K562 (cell line): ENCODE measurements at regions not wholly inside any gene's neighbourhood (a gene's known extent, or its start where the extent isn't known, plus 50 kb on each side); places are given as distances from the start of the nearest gene placed in this dataset.

Source experiments
- ATAC-seq: fragments of 200-7000 bp; cut with Tn5 transposase; 3 replicates; pipeline ENCODE4 v1.9.1; 2020; ENCODE audit warnings: moderate library complexity
- BruUV-seq: library from RNA; stranded (reverse); fragments of 400-500 nt; replicated peaks from 2 replicates; lab custom pipeline; 2021; lab: Mats Ljungman, UMichigan
- CTCF ChIA-PET: fragments of 300-600 bp; formaldehyde crosslinking; extraction: SDS; loops from one replicate; lab custom pipeline; 2021; ENCODE audit warnings: low intra/inter-chr PET ratio; lab: Yijun Ruan, JAX
- POLR2A ChIA-PET: fragments of 300-600, 350-650 bp; sonication (Branson Sonifier 250); formaldehyde crosslinking; extraction: SDS; loops from one replicate; lab custom pipeline; 2021; ENCODE audit warnings: antibody characterized with exemption, inconsistent platforms; lab: Yijun Ruan, JAX
- DNase-seq, 4 experiments: peaks; one replicate each; pipeline versions ENCODE4 v3.0.0 to v3.0.0-alpha.2; 2011 to 2018; ENCODE audit warnings: low spot score in 3 of 4, mixed read lengths in 3 of 4; ENCODE audit errors: extremely low read depth in 1 of 4
- FAIRE-seq: peaks from 2 replicates; lab custom pipeline; 2011; peaks lifted over from hg19 to GRCh38; lab: Jason Lieb, UNC
- H2AFZ ChIP-seq: 2 replicates; pipeline ENCODE4 v1.6.0; 2011; ENCODE audit warnings: low read depth, low read length, control low read depth, inconsistent platforms
- H3K27ac ChIP-seq: fragments of 200-600 bp; 3 replicates; pipeline ENCODE4 v1.8.0; 2011; ENCODE audit warnings: low read depth, mild to moderate bottlenecking, control low read depth, inconsistent platforms, low read length, moderate library complexity, mixed read lengths; ENCODE audit errors: extremely low read depth
- H3K27me3 ChIP-seq, 2 experiments: fragments of 300-600 bp in 1 of 2; 2 replicates in 1 of 2; 3 replicates in 1 of 2; pipeline versions ENCODE4 v1.6.0 to v1.8.0; 2011; ENCODE audit warnings: inconsistent platforms in 2 of 2, low read length in 2 of 2, mild to moderate bottlenecking in 1 of 2, mixed read lengths in 1 of 2, moderate library complexity in 1 of 2; ENCODE audit not compliant: control insufficient read depth in 2 of 2, insufficient read depth in 2 of 2
- H3K36me3 ChIP-seq: fragments of 300-600 bp; 3 replicates; pipeline ENCODE4 v1.8.0; 2011; ENCODE audit warnings: mild to moderate bottlenecking, low read length, inconsistent platforms; ENCODE audit not compliant: control insufficient read depth, insufficient read depth
- H3K4me1 ChIP-seq, 2 experiments: fragments of 200-600 bp in 1 of 2; replicated peaks in 1 of 2; 2 replicates in 1 of 2; 3 replicates in 1 of 2; pipeline versions ENCODE4 v1.5.1 to v1.8.0; 2011; ENCODE audit warnings: inconsistent platforms in 2 of 2, low read length in 2 of 2, mild to moderate bottlenecking in 1 of 2, mixed read lengths in 1 of 2, moderate library complexity in 1 of 2; ENCODE audit not compliant: control insufficient read depth in 2 of 2, insufficient read depth in 2 of 2
- H3K4me2 ChIP-seq: 2 replicates; pipeline ENCODE4 v1.6.1; 2011; ENCODE audit warnings: low read length, control low read depth, inconsistent platforms, mixed read lengths; ENCODE audit not compliant: insufficient read depth
- H3K4me3 ChIP-seq: fragments of 200-600 bp; sonication (generic), shearing (Covaris generic); 2 replicates; pipeline ENCODE4 v1.5.1; 2016; ENCODE audit warnings: control low read depth, inconsistent platforms
- H3K79me2 ChIP-seq: fragments of 200-600 bp; 3 replicates; pipeline ENCODE4 v1.8.0; 2011; ENCODE audit warnings: low read length, inconsistent platforms; ENCODE audit not compliant: control insufficient read depth, insufficient read depth
- H3K9ac ChIP-seq, 2 experiments: 2 replicates each; pipeline versions ENCODE4 v1.6.0 to v1.6.1; 2011; ENCODE audit warnings: low read depth in 2 of 2, low read length in 2 of 2, control low read depth in 1 of 2, inconsistent platforms in 1 of 2, mild to moderate bottlenecking in 1 of 2, mixed read lengths in 1 of 2; ENCODE audit not compliant: insufficient read depth in 1 of 2
- H3K9me1 ChIP-seq: one replicate; pipeline ENCODE4 v1.6.0; 2011; ENCODE audit warnings: inconsistent platforms, mild to moderate bottlenecking, low read length, moderate library complexity; ENCODE audit not compliant: control insufficient read depth, insufficient read depth
- H3K9me3 ChIP-seq: replicated peaks from 2 replicates; pipeline ENCODE4 v1.5.1; 2011; ENCODE audit warnings: low read depth, low read length, inconsistent platforms; ENCODE audit not compliant: control insufficient read depth, insufficient read depth
- H4K20me1 ChIP-seq: replicated peaks from 2 replicates; pipeline ENCODE4 v1.6.1; 2011; ENCODE audit warnings: low read length, inconsistent platforms, mixed read lengths; ENCODE audit not compliant: control insufficient read depth, insufficient read depth
- ETV5 ChIP-seq: sonication (generic); formaldehyde crosslinking; IDR thresholded peaks from 2 replicates; pipeline ENCODE4 v1.4.0; 2020; ENCODE audit warnings: low read depth, mild to moderate bottlenecking, missing genetic modification reagents
- ZNF311 ChIP-seq: fragments of 250-450 bp; sonication (Bioruptor Pico); IDR thresholded peaks from 2 replicates; pipeline ENCODE4 v1.4.0; 2020; ENCODE audit warnings: mild to moderate bottlenecking, moderate library complexity
- WGBS: fragments of 100-300 bp; shearing (Covaris generic); methylation state at CpG from one replicate; pipeline ENCODE4 v1.1.6; 2016; ENCODE audit warnings: low coverage, mixed read lengths; ENCODE audit not compliant: insufficient coverage; ENCODE audit errors: missing lambda C conversion rate; 5-methylcytosine and 5-hydroxymethylcytosine counted together
- in situ Hi-C: fragments of 300-500 bp; cut with MboI; formaldehyde crosslinking; loops from 4 replicates; pipeline ENCODE4 v1.15.0; 2018; ENCODE audit warnings: inconsistent platforms, mixed read lengths
- intact Hi-C: fragments of 100-400 bp; cut with micrococcal nuclease; formaldehyde crosslinking; loops from 2 replicates; pipeline ENCODE4 v1.14.2; 2022
- TF ChIP-seq, protein P1 (sequence below): fragments of 450-650 bp; IDR thresholded peaks from 2 replicates; pipeline ENCODE4 v1.6.1; 2016; ENCODE audit warnings: mild to moderate bottlenecking, moderate library complexity

DNA sequence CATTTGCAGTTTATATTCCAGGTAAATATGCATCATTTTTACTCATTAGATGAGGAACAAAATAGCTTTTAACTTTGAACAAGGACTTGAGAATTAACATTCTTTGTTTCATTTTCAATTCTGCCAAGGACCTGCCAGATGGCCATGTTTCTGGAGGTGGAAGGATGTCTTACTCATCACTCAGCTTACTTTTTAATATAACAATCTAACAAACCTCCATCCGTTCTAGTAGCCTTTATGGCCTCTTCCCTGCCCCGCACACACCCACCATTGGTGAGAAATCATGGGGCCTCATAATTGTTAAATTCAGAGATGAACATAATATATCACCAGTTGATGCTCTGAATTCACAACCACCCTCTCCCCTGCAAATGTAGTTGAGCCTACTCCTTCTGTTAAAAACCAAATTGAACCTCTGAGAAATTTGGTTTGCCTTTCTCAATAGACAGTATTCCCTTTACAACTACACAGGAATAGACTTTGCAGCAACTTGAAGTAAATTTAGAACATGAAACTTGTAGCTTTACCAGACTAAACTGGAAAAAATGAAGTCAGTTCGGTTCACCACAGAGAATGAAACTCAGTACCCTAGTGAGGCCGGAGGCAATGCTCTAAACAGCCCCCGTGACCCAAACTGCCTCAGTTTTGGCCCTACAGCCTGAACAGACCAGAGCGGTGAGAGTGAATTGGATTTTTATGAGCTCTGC, 50.1 kb upstream of the ACSL4 start:
- POLR2A ChIA-PET: interaction anchor here (0.6 to 1.5 kb wide), 2 partner anchors 8 to 13 kb away, joined by 3 read pairs; no protein-coding TSS in a partner anchor
- Histone ChIP-seq H3K27ac (no peak overlapping the region), H3K36me3 (no peaks in the 10 kb centered on the region), H3K9me3 (no peaks in the 10 kb centered on the region), H3K79me2 (no peaks in the 10 kb centered on the region), H3K4me1 (no peaks in the 10 kb centered on the region; a peak in 1 of 5 replicates), H3K4me2 (no peak overlapping the region), H3K9ac (no peak overlapping the region), H4K20me1 (no peaks in the 10 kb centered on the region), H2AFZ (peak overlapping the region; percentile 76), H3K9me1 (no peaks in the 10 kb centered on the region), H3K4me3 (no peak overlapping the region), H3K27me3 (no peaks in the 10 kb centered on the region)
- FAIRE-seq (no peak), ATAC-seq (no peak), DNase-seq (no peak)
- no TSS peak for BruUV-seq
- CTCF ChIA-PET: no interaction called here
- in situ Hi-C loops (no loop called here), intact Hi-C loops (loop anchor here (5.0 kb wide), 1 partner anchor 59 kb away; no protein-coding TSS in a partner anchor)
- 51% methylated on average over 5 of the region's 6 CpGs for WGBS
- TF ChIP-seq ETV5 (no peak), ZNF311 (CRISPR knock-in tag) (0 out of 2 replicates have a peak, but pooled peaks have one; percentile 22)
- TF ChIP-seq, protein P1, sequence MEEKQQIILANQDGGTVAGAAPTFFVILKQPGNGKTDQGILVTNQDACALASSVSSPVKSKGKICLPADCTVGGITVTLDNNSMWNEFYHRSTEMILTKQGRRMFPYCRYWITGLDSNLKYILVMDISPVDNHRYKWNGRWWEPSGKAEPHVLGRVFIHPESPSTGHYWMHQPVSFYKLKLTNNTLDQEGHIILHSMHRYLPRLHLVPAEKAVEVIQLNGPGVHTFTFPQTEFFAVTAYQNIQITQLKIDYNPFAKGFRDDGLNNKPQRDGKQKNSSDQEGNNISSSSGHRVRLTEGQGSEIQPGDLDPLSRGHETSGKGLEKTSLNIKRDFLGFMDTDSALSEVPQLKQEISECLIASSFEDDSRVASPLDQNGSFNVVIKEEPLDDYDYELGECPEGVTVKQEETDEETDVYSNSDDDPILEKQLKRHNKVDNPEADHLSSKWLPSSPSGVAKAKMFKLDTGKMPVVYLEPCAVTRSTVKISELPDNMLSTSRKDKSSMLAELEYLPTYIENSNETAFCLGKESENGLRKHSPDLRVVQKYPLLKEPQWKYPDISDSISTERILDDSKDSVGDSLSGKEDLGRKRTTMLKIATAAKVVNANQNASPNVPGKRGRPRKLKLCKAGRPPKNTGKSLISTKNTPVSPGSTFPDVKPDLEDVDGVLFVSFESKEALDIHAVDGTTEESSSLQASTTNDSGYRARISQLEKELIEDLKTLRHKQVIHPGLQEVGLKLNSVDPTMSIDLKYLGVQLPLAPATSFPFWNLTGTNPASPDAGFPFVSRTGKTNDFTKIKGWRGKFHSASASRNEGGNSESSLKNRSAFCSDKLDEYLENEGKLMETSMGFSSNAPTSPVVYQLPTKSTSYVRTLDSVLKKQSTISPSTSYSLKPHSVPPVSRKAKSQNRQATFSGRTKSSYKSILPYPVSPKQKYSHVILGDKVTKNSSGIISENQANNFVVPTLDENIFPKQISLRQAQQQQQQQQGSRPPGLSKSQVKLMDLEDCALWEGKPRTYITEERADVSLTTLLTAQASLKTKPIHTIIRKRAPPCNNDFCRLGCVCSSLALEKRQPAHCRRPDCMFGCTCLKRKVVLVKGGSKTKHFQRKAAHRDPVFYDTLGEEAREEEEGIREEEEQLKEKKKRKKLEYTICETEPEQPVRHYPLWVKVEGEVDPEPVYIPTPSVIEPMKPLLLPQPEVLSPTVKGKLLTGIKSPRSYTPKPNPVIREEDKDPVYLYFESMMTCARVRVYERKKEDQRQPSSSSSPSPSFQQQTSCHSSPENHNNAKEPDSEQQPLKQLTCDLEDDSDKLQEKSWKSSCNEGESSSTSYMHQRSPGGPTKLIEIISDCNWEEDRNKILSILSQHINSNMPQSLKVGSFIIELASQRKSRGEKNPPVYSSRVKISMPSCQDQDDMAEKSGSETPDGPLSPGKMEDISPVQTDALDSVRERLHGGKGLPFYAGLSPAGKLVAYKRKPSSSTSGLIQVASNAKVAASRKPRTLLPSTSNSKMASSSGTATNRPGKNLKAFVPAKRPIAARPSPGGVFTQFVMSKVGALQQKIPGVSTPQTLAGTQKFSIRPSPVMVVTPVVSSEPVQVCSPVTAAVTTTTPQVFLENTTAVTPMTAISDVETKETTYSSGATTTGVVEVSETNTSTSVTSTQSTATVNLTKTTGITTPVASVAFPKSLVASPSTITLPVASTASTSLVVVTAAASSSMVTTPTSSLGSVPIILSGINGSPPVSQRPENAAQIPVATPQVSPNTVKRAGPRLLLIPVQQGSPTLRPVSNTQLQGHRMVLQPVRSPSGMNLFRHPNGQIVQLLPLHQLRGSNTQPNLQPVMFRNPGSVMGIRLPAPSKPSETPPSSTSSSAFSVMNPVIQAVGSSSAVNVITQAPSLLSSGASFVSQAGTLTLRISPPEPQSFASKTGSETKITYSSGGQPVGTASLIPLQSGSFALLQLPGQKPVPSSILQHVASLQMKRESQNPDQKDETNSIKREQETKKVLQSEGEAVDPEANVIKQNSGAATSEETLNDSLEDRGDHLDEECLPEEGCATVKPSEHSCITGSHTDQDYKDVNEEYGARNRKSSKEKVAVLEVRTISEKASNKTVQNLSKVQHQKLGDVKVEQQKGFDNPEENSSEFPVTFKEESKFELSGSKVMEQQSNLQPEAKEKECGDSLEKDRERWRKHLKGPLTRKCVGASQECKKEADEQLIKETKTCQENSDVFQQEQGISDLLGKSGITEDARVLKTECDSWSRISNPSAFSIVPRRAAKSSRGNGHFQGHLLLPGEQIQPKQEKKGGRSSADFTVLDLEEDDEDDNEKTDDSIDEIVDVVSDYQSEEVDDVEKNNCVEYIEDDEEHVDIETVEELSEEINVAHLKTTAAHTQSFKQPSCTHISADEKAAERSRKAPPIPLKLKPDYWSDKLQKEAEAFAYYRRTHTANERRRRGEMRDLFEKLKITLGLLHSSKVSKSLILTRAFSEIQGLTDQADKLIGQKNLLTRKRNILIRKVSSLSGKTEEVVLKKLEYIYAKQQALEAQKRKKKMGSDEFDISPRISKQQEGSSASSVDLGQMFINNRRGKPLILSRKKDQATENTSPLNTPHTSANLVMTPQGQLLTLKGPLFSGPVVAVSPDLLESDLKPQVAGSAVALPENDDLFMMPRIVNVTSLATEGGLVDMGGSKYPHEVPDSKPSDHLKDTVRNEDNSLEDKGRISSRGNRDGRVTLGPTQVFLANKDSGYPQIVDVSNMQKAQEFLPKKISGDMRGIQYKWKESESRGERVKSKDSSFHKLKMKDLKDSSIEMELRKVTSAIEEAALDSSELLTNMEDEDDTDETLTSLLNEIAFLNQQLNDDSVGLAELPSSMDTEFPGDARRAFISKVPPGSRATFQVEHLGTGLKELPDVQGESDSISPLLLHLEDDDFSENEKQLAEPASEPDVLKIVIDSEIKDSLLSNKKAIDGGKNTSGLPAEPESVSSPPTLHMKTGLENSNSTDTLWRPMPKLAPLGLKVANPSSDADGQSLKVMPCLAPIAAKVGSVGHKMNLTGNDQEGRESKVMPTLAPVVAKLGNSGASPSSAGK: no peak
